ENCODE measurements at regions not wholly inside any gene's neighbourhood (a gene's known extent, or its start where the extent isn't known, plus 50 kb on each side); places are given as distances from the start of the nearest gene placed in this dataset.

DNA sequence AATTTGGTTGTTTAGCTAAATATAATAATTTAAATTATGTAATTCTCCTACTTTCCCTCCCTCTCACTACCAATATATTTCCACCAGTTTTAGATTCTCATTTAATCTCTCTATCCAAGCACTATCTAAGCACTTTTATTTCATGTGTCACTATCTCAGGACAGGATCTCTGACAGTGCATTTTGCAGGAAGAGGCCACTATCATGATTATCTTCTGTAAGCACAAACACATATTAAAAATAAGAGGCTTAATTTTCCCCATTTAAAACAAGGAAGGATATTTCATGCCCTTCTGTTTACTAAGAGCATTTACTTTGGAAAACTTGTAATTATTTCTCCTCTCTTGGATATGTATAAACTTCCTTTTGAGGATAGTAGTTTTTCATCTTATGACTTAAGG is 726.2 kb upstream of the ZNF804A start:
- H3F3A ChIP-seq (replicated peaks; ENCODE audit: insufficient read depth), result peaks cover 4% of the 10 kb centered on the region
- TF ChIP-seq TAF1 (IDR thresholded peaks at IDR 0.05; ENCODE audit: borderline replicate concordance, low read depth, low read length) (no peak), RAD21 (IDR thresholded peaks at IDR 0.05; ENCODE audit: low read length) (no peak), NFIC (IDR thresholded peaks at IDR 0.05; ENCODE audit: borderline replicate concordance) (no peak), POLR2AphosphoS5 (IDR thresholded peaks at IDR 0.05; ENCODE audit: low read depth, low read length) (no peak), FOXM1 (IDR thresholded peaks at IDR 0.05; ENCODE audit: low read depth) (no peak), ZBTB33 (IDR thresholded peaks at IDR 0.05; ENCODE audit: borderline replicate concordance, low read depth) (no peak), EP300 (IDR thresholded peaks at IDR 0.05; ENCODE audit: borderline replicate concordance in 1 of 2, low read depth in 1 of 2, low read length in 1 of 2) (no peak), RCOR1 (IDR thresholded peaks at IDR 0.05; ENCODE audit: low read length) (no peak), FOSL2 (IDR thresholded peaks at IDR 0.05; ENCODE audit: borderline replicate concordance, low read depth) (no peak)
- no peak overlapping the region for H3K27ac ChIP-seq (ENCODE audit: low read depth in 2 of 2, low read length in 1 of 2)
- no peaks in the 10 kb centered on the region for H4K20me1 ChIP-seq (ENCODE audit: insufficient read depth)
- no peak overlapping the region for H3K4me2 ChIP-seq
- no peaks in the 10 kb centered on the region for H3K36me3 ChIP-seq (replicated peaks in 1 of 2; ENCODE audit: control insufficient read depth in 1 of 2, insufficient read depth in 2 of 2, low read length in 1 of 2)
- H3K79me2 ChIP-seq (ENCODE audit: insufficient read depth), result no peaks in the 10 kb centered on the region
- DNase-seq, result no peak
- no peak overlapping the region for H3K9ac ChIP-seq
- POLR2A ChIA-PET, result no interaction called here
- CTCF ChIA-PET, result no interaction called here
- no peak overlapping the region for H3K4me3 ChIP-seq (ENCODE audit: low read depth in 2 of 2, low read length in 1 of 2)
- H3K27me3 ChIP-seq (ENCODE audit: insufficient read depth), result no peaks in the 10 kb centered on the region
- no peaks in the 10 kb centered on the region for H3K9me3 ChIP-seq
- 0 out of 2 replicates have a peak, but pooled peaks cover 4% of the 10 kb centered on the region for H3K9me2 ChIP-seq
- H2AFZ ChIP-seq (ENCODE audit: low read depth), result no peak overlapping the region
- H3K4me1 ChIP-seq (ENCODE audit: control insufficient read depth in 1 of 2, insufficient read depth in 2 of 2, low read depth in 1 of 2, low read length in 1 of 2), result peaks cover 0 to 3% of the 10 kb centered on the region in 2 experiments; a peak in 2 of 4 replicates

DNA sequence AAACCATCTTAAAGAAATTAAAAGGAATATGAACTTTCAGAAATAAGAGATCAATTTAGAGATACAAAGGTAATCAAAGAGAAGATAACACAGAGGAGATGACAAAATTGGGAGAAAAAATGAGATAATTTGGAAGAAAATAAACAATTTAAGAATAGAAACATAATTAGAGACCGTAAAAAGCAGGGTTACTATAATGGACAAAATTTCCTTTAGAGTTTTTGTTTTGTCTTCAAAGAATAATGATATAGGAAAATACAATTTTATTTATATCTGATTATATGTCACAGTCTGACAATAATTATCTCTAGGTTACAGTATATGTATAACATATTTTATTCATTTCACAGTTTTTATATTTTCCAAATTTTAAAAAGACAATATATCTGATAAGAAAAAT is 716.4 kb upstream of the ZNF804A start:
- no peak overlapping the region for H2AFZ ChIP-seq (ENCODE audit: low read depth)

More for the DNA sequence above, 716.4 kb upstream of the ZNF804A start:
- H3K4me1 ChIP-seq (ENCODE audit: control insufficient read depth in 1 of 2, insufficient read depth in 2 of 2, low read depth in 1 of 2, low read length in 1 of 2), result no peaks in the 10 kb centered on the region
- H3K9me2 ChIP-seq, result no peaks in the 10 kb centered on the region
- H3K36me3 ChIP-seq (replicated peaks in 1 of 2; ENCODE audit: control insufficient read depth in 1 of 2, insufficient read depth in 2 of 2, low read length in 1 of 2), result no peaks in the 10 kb centered on the region
- no peak for DNase-seq
- no peak for TF ChIP-seq RCOR1 (IDR thresholded peaks at IDR 0.05; ENCODE audit: low read length)
- no peak for TF ChIP-seq RFX5 (IDR thresholded peaks at IDR 0.05; ENCODE audit: low read length)
- TF ChIP-seq RXRA (IDR thresholded peaks at IDR 0.05; ENCODE audit: borderline replicate concordance, low read depth), result no peak
- TF ChIP-seq EZH2phosphoT487 (IDR thresholded peaks at IDR 0.05; ENCODE audit: borderline replicate concordance, low read depth), result no peak
- no peak for TF ChIP-seq POLR2AphosphoS5 (IDR thresholded peaks at IDR 0.05; ENCODE audit: low read depth, low read length)
- no peak for TF ChIP-seq GATA2 (CRISPR knock-in tag; IDR thresholded peaks at IDR 0.05)
- no peaks in the 10 kb centered on the region for H4K20me1 ChIP-seq (ENCODE audit: insufficient read depth)
- 32% methylated on average over 1 of the region's 1 CpG for WGBS (ENCODE audit: low lambda C conversion rate)
- CTCF ChIA-PET, result no interaction called here
- no peaks in the 10 kb centered on the region for H3F3A ChIP-seq (replicated peaks; ENCODE audit: insufficient read depth)
- H3K79me2 ChIP-seq (ENCODE audit: insufficient read depth), result no peaks in the 10 kb centered on the region
- H3K9ac ChIP-seq, result no peak overlapping the region
- no peak overlapping the region for H3K4me3 ChIP-seq (ENCODE audit: low read depth in 2 of 2, low read length in 1 of 2)
- POLR2A ChIA-PET, result no interaction called here
- H3K9me3 ChIP-seq, result no peaks in the 10 kb centered on the region
- H3K4me2 ChIP-seq, result no peak overlapping the region
- H3K27ac ChIP-seq (ENCODE audit: low read depth in 2 of 2, low read length in 1 of 2), result no peak overlapping the region
- no peaks in the 10 kb centered on the region for H3K27me3 ChIP-seq (ENCODE audit: insufficient read depth)

Measured in SK-N-SH (cell line).